PC-9 (cell line): ENCODE measurements at regions not wholly inside any gene's neighbourhood (a gene's known extent, or its start where the extent isn't known, plus 50 kb on each side); places are given as distances from the start of the nearest gene placed in this dataset.

ENCODE experiments used
- BruUV-seq: library from RNA; stranded (reverse); fragments of 400-500 nt; replicated peaks from 2 replicates; lab custom pipeline; 2021; lab: Mats Ljungman, UMichigan
- CTCF ChIA-PET: fragments of 300-600 bp; sonication (Branson Sonifier 250); formaldehyde crosslinking; loops from one replicate; lab custom pipeline; 2022; ENCODE audit warnings: antibody characterized with exemption; lab: Charles Lee
- POLR2A ChIA-PET: fragments of 300-600 bp; sonication (Branson Sonifier 250); formaldehyde crosslinking; loops from one replicate; lab custom pipeline; 2022; ENCODE audit warnings: antibody characterized with exemption; ENCODE audit not compliant: unreplicated experiment; lab: Charles Lee
- DNase-seq, 2 experiments: peaks; one replicate each; pipeline versions ENCODE4 v3.0.0 to v3.0.0-alpha.2; 2015 to 2022; ENCODE audit warnings: mixed read lengths in 1 of 2
- H2AFZ ChIP-seq: fragments of 200-600 bp; sonication (generic); 2 replicates; pipeline ENCODE4 v1.8.1; 2017; ENCODE audit warnings: antibody characterized with exemption
- H3F3A ChIP-seq: fragments of 200-600 bp; sonication (generic); 2 replicates; pipeline ENCODE4 v1.8.1; 2017; ENCODE audit warnings: antibody characterized with exemption, mild to moderate bottlenecking, low read depth; ENCODE audit not compliant: insufficient read depth
- H3K27ac ChIP-seq: fragments of 200-600 bp; sonication (generic); 2 replicates; pipeline ENCODE4 v1.6.1; 2016; ENCODE audit warnings: mixed run types
- H3K27me3 ChIP-seq: fragments of 200-600 bp; sonication (generic); 2 replicates; pipeline ENCODE4 v1.6.1; 2016; ENCODE audit warnings: low read depth, mixed run types; ENCODE audit not compliant: insufficient read depth
- H3K36me3 ChIP-seq: fragments of 200-600 bp; sonication (generic); 2 replicates; pipeline ENCODE4 v1.6.1; 2016; ENCODE audit warnings: low read depth, mixed run types
- H3K4me1 ChIP-seq: fragments of 200-600 bp; sonication (generic); replicated peaks from 2 replicates; pipeline ENCODE4 v1.6.1; 2016; ENCODE audit warnings: mixed run types; ENCODE audit not compliant: insufficient read depth
- H3K4me2 ChIP-seq: fragments of 200-600 bp; sonication (generic); 2 replicates; pipeline ENCODE4 v1.6.1; 2017; ENCODE audit warnings: mixed run types
- H3K4me3 ChIP-seq: fragments of 200-600 bp; sonication (generic); 2 replicates; pipeline ENCODE4 v1.6.1; 2016; ENCODE audit warnings: mixed run types
- H3K79me2 ChIP-seq: fragments of 200-600 bp; sonication (generic); 2 replicates; pipeline ENCODE4 v1.6.1; 2017; ENCODE audit warnings: low read depth, mixed run types
- H3K9me2 ChIP-seq: fragments of 200-600 bp; sonication (generic); 2 replicates; pipeline ENCODE4 v1.8.1; 2017; ENCODE audit warnings: mild to moderate bottlenecking; ENCODE audit not compliant: insufficient read depth
- H3K9me3 ChIP-seq: fragments of 200-600 bp; sonication (generic); 2 replicates; pipeline ENCODE4 v1.8.1; 2016; ENCODE audit warnings: low read depth; ENCODE audit not compliant: insufficient read depth
- H4K20me1 ChIP-seq: fragments of 200-600 bp; sonication (generic); 2 replicates; pipeline ENCODE4 v1.8.1; 2017; ENCODE audit not compliant: insufficient read depth
- EZH2 ChIP-seq: fragments of 200-600 bp; sonication (generic); IDR thresholded peaks from 2 replicates; pipeline ENCODE4 v1.8.0; 2017; ENCODE audit warnings: antibody characterized with exemption, low read depth
- intact Hi-C: fragments of 100-400 bp; cut with micrococcal nuclease; formaldehyde crosslinking; loops from one replicate; pipeline ENCODE4 v1.10.0; 2022; ENCODE audit not compliant: unreplicated experiment
- TF ChIP-seq, protein P1 (sequence below): fragments of 200-600 bp; sonication (generic); conservative IDR thresholded peaks from 2 replicates; pipeline ENCODE4 v1.6.1; 2017; ENCODE audit warnings: mixed run types, antibody characterized with exemption, mild to moderate bottlenecking, moderate library complexity

DNA sequence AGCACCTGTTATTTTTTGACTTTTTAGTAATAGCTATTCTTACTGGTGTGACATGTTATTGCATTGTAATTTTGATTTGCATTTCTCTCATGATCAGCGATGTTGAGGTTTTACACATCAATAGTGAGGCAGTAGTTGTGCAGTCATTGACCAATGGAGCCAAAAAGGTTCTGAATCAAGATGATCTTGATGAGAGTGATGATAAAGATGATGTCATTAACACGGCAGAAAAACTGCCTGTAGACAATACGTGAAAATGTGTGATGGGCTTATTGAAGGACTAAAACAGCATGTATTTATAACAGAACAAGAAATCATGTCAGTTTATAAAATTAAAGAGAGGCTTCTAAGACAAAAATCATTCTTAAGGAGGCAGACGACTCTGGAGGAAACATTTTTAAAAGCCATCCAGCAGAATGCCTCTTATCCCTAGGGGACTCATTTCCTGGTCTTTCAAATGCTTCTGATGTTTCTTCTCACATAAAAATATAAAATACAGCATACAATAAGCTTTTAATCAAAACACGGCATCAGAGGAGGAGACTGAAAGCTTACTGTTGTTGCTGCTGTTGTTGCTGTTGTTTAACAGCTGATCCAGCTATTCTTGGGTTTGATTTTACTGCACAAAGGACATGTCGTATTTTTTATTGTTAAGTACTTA lies 400.3 kb downstream of the LTN1 start:
- H3K4me2 ChIP-seq = no peak overlapping the region
- CTCF ChIA-PET = no interaction called here
- H3K4me3 ChIP-seq = no peak overlapping the region
- H3K9me2 ChIP-seq = no peaks in the 10 kb centered on the region
- H3K27me3 ChIP-seq = no peaks in the 10 kb centered on the region
- TF ChIP-seq, protein P1, sequence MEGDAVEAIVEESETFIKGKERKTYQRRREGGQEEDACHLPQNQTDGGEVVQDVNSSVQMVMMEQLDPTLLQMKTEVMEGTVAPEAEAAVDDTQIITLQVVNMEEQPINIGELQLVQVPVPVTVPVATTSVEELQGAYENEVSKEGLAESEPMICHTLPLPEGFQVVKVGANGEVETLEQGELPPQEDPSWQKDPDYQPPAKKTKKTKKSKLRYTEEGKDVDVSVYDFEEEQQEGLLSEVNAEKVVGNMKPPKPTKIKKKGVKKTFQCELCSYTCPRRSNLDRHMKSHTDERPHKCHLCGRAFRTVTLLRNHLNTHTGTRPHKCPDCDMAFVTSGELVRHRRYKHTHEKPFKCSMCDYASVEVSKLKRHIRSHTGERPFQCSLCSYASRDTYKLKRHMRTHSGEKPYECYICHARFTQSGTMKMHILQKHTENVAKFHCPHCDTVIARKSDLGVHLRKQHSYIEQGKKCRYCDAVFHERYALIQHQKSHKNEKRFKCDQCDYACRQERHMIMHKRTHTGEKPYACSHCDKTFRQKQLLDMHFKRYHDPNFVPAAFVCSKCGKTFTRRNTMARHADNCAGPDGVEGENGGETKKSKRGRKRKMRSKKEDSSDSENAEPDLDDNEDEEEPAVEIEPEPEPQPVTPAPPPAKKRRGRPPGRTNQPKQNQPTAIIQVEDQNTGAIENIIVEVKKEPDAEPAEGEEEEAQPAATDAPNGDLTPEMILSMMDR = no peak
- no peak for TF ChIP-seq EZH2
- no peak overlapping the region for H2AFZ ChIP-seq
- no peaks in the 10 kb centered on the region for H3K9me3 ChIP-seq
- H4K20me1 ChIP-seq = no peaks in the 10 kb centered on the region
- POLR2A ChIA-PET = no interaction called here
- no peaks in the 10 kb centered on the region for H3K36me3 ChIP-seq
- intact Hi-C loops = no loop called here
- no peak overlapping the region for H3K27ac ChIP-seq
- no TSS peak for BruUV-seq
- H3K79me2 ChIP-seq = no peaks in the 10 kb centered on the region
- no peak for DNase-seq
- no peaks in the 10 kb centered on the region for H3F3A ChIP-seq
- H3K4me1 ChIP-seq = 0 out of 2 replicates have a peak, but pooled peaks cover 6% of the 10 kb centered on the region

DNA sequence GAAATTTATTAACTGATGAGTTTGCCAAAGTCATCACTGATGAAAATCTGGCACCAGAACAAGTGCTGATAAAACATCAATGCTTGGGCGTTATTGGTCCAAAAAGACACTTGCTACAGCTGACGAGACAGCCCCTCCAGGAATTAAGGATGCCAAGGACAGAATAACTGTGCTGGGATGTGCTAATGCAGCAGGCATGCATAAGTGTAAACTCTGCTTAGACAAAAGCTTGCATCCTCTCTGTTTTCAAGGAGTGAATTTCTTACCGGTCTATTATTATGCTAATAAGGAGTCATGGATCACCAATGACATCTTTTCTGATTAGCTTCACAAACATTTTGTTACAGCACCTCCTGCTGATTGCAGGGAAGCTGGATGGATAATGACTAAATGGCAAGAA lies 402.0 kb downstream of the LTN1 start:
- TF ChIP-seq, protein P1 = no peak
- TF ChIP-seq EZH2 = no peak
- Histone ChIP-seq H3K27ac (no peak overlapping the region), H3K4me2 (no peak overlapping the region), H3K4me3 (no peak overlapping the region), H3F3A (no peaks in the 10 kb centered on the region), H3K9me3 (no peaks in the 10 kb centered on the region), H3K79me2 (no peaks in the 10 kb centered on the region), H2AFZ (no peak overlapping the region), H3K4me1 (0 out of 2 replicates have a peak, but pooled peaks cover 6% of the 10 kb centered on the region), H3K9me2 (no peaks in the 10 kb centered on the region), H3K36me3 (no peaks in the 10 kb centered on the region), H4K20me1 (no peaks in the 10 kb centered on the region), H3K27me3 (no peaks in the 10 kb centered on the region)
- intact Hi-C loops = no loop called here
- ChIA-PET CTCF (no interaction called here), POLR2A (no interaction called here)
- DNase-seq = no peak
- no TSS peak for BruUV-seq

DNA sequence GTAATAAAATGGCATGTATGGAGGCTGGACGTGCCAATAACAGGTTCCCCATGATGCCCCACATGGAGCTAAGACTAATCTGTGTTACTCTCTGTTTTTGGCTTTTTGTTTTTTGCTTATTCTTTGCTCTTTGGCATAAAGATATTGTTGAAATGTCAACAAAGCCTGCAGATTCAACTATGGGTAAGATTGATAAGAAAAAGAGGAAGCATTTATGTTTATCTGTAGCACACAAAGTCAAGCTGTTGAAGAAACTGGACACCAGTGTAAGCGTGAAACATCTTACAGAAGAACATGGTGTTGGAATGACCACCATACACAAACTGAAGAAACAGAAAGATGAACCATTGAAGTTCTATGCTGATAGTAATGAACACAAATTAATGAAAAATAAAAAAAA lies 402.7 kb downstream of the LTN1 start:
- ChIA-PET CTCF (no interaction called here), POLR2A (no interaction called here)
- TF ChIP-seq, protein P1 = no peak
- no peaks in the 10 kb centered on the region for H3F3A ChIP-seq
- H3K4me1 ChIP-seq = 0 out of 2 replicates have a peak, but pooled peaks cover 6% of the 10 kb centered on the region
- DNase-seq = no peak
- H2AFZ ChIP-seq = no peak overlapping the region
- H3K27ac ChIP-seq = no peak overlapping the region
- H3K27me3 ChIP-seq = no peaks in the 10 kb centered on the region
- intact Hi-C loops = no loop called here
- no peak overlapping the region for H3K4me3 ChIP-seq
- H3K36me3 ChIP-seq = no peaks in the 10 kb centered on the region
- H3K79me2 ChIP-seq = no peaks in the 10 kb centered on the region
- no peaks in the 10 kb centered on the region for H3K9me3 ChIP-seq
- H4K20me1 ChIP-seq = no peaks in the 10 kb centered on the region
- no peaks in the 10 kb centered on the region for H3K9me2 ChIP-seq
- BruUV-seq = no TSS peak
- no peak overlapping the region for H3K4me2 ChIP-seq
